ENCODE measurements at regions not wholly inside any gene's neighbourhood (a gene's known extent, or its start where the extent isn't known, plus 50 kb on each side); places are given as distances from the start of the nearest gene placed in this dataset.

- Histone ChIP-seq H3K79me2 (ENCODE audit: control insufficient read depth in 1 of 2, insufficient read depth in 2 of 2, low read length in 2 of 2) (no peaks in the 10 kb centered on the region), H3K18ac (ENCODE audit: extremely low read depth, low read length) (no peak overlapping the region), H3K4me1 (replicated peaks in 1 of 4; ENCODE audit: control insufficient read depth in 3 of 4, insufficient read depth in 4 of 4, low read length in 3 of 4) (no peaks in the 10 kb centered on the region), H3K36me3 (ENCODE audit: control insufficient read depth in 2 of 4, insufficient read depth in 4 of 4, low read length in 3 of 4) (no peaks in the 10 kb centered on the region), H3K4ac (replicated peaks; ENCODE audit: insufficient read length, low read depth, low read length) (no peak overlapping the region), H2AK5ac (ENCODE audit: low read depth, low read length) (no peak overlapping the region), H3K56ac (replicated peaks; ENCODE audit: insufficient read length, low read depth, low read length) (no peak overlapping the region), H3K4me2 (ENCODE audit: insufficient read depth in 1 of 2, low read depth in 2 of 2, low read length in 2 of 2) (no peak overlapping the region), H2AFZ (ENCODE audit: low read length) (no peak overlapping the region), H3K79me1 (ENCODE audit: low read depth, low read length) (no peaks in the 10 kb centered on the region), H3K14ac (ENCODE audit: insufficient read length) (no peak overlapping the region), H2BK20ac (ENCODE audit: low read length) (no peak overlapping the region), H3K27me3 (replicated peaks in 1 of 4; ENCODE audit: control insufficient read depth in 3 of 4, extremely low read depth in 1 of 4, insufficient read depth in 3 of 4, low read length in 3 of 4) (no peaks in the 10 kb centered on the region), H2BK5ac (ENCODE audit: low read depth, low read length) (no peak overlapping the region), H2BK120ac (replicated peaks; ENCODE audit: low read depth, low read length) (no peak overlapping the region), H4K20me1 (replicated peaks in 1 of 2; ENCODE audit: control insufficient read depth in 1 of 2, insufficient read depth in 2 of 2, low read length in 2 of 2) (no peaks in the 10 kb centered on the region), H2BK12ac (ENCODE audit: low read depth, low read length) (no peak overlapping the region), H2BK15ac (ENCODE audit: low read length) (no peak overlapping the region), H3K9me3 (ENCODE audit: insufficient read depth in 2 of 2, low read depth in 1 of 2, low read length in 1 of 2) (no peaks in the 10 kb centered on the region), H3K9ac (replicated peaks in 1 of 4; ENCODE audit: extremely low read depth in 1 of 4, low read depth in 3 of 4, low read length in 3 of 4) (no peak overlapping the region), H4K5ac (ENCODE audit: insufficient read length, low read depth, low read length) (no peak overlapping the region), H4K8ac (ENCODE audit: extremely low read depth, insufficient read depth, low read length) (no peak overlapping the region), H3K4me3 (ENCODE audit: extremely low read depth in 1 of 4, insufficient read depth in 2 of 4, low read depth in 3 of 4, low read length in 4 of 4) (no peak overlapping the region), H3K23me2 (ENCODE audit: low read depth, low read length) (no peaks in the 10 kb centered on the region), H3K23ac (ENCODE audit: insufficient read length) (no peak overlapping the region), H4K91ac (replicated peaks; ENCODE audit: insufficient read length, low read length) (no peak overlapping the region), H3K27ac (ENCODE audit: low read depth, low read length) (no peak overlapping the region)
- CTCF ChIA-PET (ENCODE audit: partially characterized antibody), result no interaction called here
- POLR2A ChIA-PET (ENCODE audit: partially characterized antibody), result no interaction called here
- DNase-seq (ENCODE audit: low read depth in 1 of 2, low spot score in 2 of 2), result no peak
- WGBS, 2 experiments (ENCODE audit: extremely low coverage in 1 of 2, insufficient coverage in 1 of 2, insufficient read length in 1 of 2, insufficient replicate concordance in 2 of 2, low coverage in 1 of 2, low lambda C conversion rate in 2 of 2, missing lambda C conversion rate in 1 of 2), result no CpG with 5 or more reads among the region's 1 CpG
- FAIRE-seq, result no peak
- no peak for TF ChIP-seq YY1 (IDR thresholded peaks at IDR 0.05; ENCODE audit: low read depth, low read length)
- TF ChIP-seq TBP (IDR thresholded peaks at IDR 0.05; ENCODE audit: low read depth, low read length), result no peak
- no peak for TF ChIP-seq BCL11A (IDR thresholded peaks at IDR 0.05; ENCODE audit: low read depth in 2 of 2, low read length in 2 of 2)
- no peak for TF ChIP-seq SP2 (IDR thresholded peaks at IDR 0.05; ENCODE audit: low read length)
- TF ChIP-seq MAX (IDR thresholded peaks at IDR 0.05), result no peak
- TF ChIP-seq RBBP5 (IDR thresholded peaks at IDR 0.05; ENCODE audit: borderline replicate concordance, low read depth, low read length), result no peak
- no peak for TF ChIP-seq RFX5 (IDR thresholded peaks at IDR 0.05; ENCODE audit: borderline replicate concordance, low read depth, low read length)
- TF ChIP-seq CHD1 (IDR thresholded peaks at IDR 0.05; ENCODE audit: low read depth, low read length), result no peak
- TF ChIP-seq E2F6 (IDR thresholded peaks at IDR 0.05), result no peak
- no peak for TF ChIP-seq USF2 (IDR thresholded peaks at IDR 0.05; ENCODE audit: low read length)
- no peak for TF ChIP-seq ASH2L (IDR thresholded peaks at IDR 0.05; ENCODE audit: low read length)
- no peak for TF ChIP-seq JUND (IDR thresholded peaks at IDR 0.05; ENCODE audit: low read length)
- no peak for TF ChIP-seq POU5F1 (IDR thresholded peaks at IDR 0.05; ENCODE audit: low read depth, low read length)
- no peak for TF ChIP-seq RAD21 (IDR thresholded peaks at IDR 0.05 in 1 of 2, conservative IDR thresholded peaks at IDR 0.05 in 1 of 2; ENCODE audit: low read depth in 2 of 2, low read length in 2 of 2)
These were observed 1225.9 kb downstream of the PCDH19 start for GRCh38 chrX:99184153-99184552.

Data from H1 (cell line).